ENCODE measurements at regions not wholly inside any gene's neighbourhood (a gene's known extent, or its start where the extent isn't known, plus 50 kb on each side); places are given as distances from the start of the nearest gene placed in this dataset.

- no peak overlapping the region for H3K27ac ChIP-seq (ENCODE audit: extremely low read length, insufficient read depth, low read length)
- in situ Hi-C loops (cut with HindIII; ENCODE audit: extremely low pct_ligation_motif_present, low pct_unique_long_range_greater_than_20kb) (no loop called here), intact Hi-C loops (cut with micrococcal nuclease; ENCODE audit: unreplicated experiment) (no loop called here)
- no peaks in the 10 kb centered on the region for H3K79me2 ChIP-seq (ENCODE audit: insufficient read depth, low read length)
- H3K9ac ChIP-seq (ENCODE audit: insufficient read depth, low read depth, low read length) = no peak overlapping the region
- FAIRE-seq (no peak), DNase-seq (ENCODE audit: low spot score) (no peak), ATAC-seq (no peak)
- POLR2A ChIA-PET = no interaction called here
- no peaks in the 10 kb centered on the region for H3K36me3 ChIP-seq (replicated peaks in 1 of 2; ENCODE audit: control insufficient read depth in 1 of 2, insufficient read depth in 2 of 2, low read length in 2 of 2)
- H3K4me2 ChIP-seq (ENCODE audit: low read depth, low read length) = no peak overlapping the region
- H2AFZ ChIP-seq (ENCODE audit: low read length) = no peak overlapping the region
- no TSS peak for BruUV-seq (replicated peaks)
- H3K4me1 ChIP-seq (ENCODE audit: insufficient read depth, low read length) = no peaks in the 10 kb centered on the region
- no peak overlapping the region for H3K4me3 ChIP-seq (replicated peaks in 1 of 3; ENCODE audit: insufficient read depth in 1 of 3, low read depth in 2 of 3, low read length in 3 of 3)
- WGBS (ENCODE audit: low lambda C conversion rate) = 12% methylated on average over 8 of the region's 14 CpGs
- peaks cover 14 to 78% of the 10 kb centered on the region in 2 experiments for H3K27me3 ChIP-seq (ENCODE audit: control insufficient read depth in 1 of 2, insufficient read depth in 2 of 2, low read length in 2 of 2)
- TF ChIP-seq NR2C2 (CRISPR knock-in tag; IDR thresholded peaks at IDR 0.05; ENCODE audit: borderline replicate concordance) (no peak), BCL6 (CRISPR knock-in tag; IDR thresholded peaks at IDR 0.05) (no peak), E2F1 (CRISPR knock-in tag; IDR thresholded peaks at IDR 0.05) (no peak), HMG20B (CRISPR knock-in tag; conservative IDR thresholded peaks at IDR 0.05) (no peak), KLF16 (CRISPR knock-in tag; IDR thresholded peaks at IDR 0.05) (no peak), ZNF142 (CRISPR knock-in tag; IDR thresholded peaks at IDR 0.05) (no peak), ZNF547 (CRISPR knock-in tag; IDR thresholded peaks at IDR 0.05) (no peak), FOXJ3 (CRISPR knock-in tag; IDR thresholded peaks at IDR 0.05; ENCODE audit: borderline replicate concordance) (no peak), ZNF224 (CRISPR knock-in tag; IDR thresholded peaks at IDR 0.05) (no peak)
- H3K9me3 ChIP-seq (ENCODE audit: low read length) = no peaks in the 10 kb centered on the region
- no peaks in the 10 kb centered on the region for H4K20me1 ChIP-seq (ENCODE audit: insufficient read depth, low read length)
- CTCF ChIA-PET (ENCODE audit: low intra/inter-chr PET ratio, low total read pairs) = no interaction called here
Measured at GRCh38 chr22:49349841-49350381, 477.8 kb downstream of the BRD1 start.

All from HepG2 (cell line).